Forelimb muscle (tissue), 1 donor: ENCODE measurements at regions not wholly inside any gene's neighbourhood (a gene's known extent, or its start where the extent isn't known, plus 50 kb on each side); places are given as distances from the start of the nearest gene placed in this dataset.

Experiments used
- DNase-seq: peaks from one replicate; pipeline ENCODE4 v3.0.0-alpha.2; 2013; ENCODE audit warnings: low read depth

DNA sequence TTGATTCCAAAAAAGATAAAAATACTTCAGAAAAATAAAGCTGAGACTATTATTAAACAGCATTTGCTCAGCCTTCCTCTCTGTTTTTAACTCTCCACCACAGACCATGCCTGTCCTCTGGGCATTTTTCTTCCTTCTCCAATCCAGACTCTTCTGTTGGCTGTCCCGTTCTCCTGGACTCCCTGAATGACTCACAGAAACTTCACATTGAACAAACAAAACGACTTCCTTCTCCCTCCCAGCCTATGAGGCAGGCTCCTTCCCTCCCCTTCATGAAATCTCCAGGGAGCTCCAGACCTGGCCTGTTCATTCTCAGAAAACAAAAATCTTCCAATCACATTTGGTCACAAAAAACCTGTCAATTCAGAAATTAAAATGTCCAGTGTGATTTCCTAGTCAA, 421.3 kb downstream of the NPHP4 start:
- no peak for DNase-seq

DNA sequence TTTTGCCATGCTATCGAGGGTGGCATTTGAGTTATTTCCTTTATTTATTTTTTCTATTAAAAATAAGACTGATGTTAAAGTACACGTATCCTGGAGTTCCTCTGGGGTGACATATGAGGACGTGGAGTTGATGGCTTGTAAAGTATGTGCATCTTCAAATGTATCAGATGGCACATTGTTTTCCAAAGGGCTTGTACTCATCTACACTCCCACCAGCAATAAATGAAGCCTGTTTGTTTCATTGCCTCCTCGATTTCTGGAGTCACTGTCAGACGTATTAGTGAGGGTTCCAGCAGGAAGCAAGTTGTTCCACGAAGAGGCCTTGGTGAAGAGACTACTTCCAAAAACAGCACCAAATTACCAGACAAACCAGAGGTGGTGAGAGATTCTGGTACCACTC, 423.9 kb downstream of the NPHP4 start:
- DNase-seq, result no peak

DNA sequence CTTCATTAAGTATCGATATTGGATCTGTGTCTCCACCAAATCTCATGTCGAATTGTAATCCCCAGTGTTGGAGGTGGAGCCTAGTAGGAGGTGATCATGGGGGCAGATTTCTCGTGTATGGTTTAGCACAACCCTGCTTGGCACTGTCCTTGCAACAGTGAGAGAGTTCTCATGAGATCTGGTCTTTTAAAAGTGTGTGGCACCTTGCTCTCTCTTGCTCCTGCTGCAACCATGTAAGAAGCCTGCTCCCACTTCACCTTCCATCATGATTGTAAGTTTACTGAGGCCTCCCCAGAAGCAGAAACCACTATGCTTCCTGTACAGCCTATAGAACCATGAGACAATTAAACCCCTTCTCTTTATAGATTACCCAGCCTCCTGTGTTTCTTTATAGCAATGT, 424.4 kb downstream of the NPHP4 start:
- DNase-seq, result no peak

DNA sequence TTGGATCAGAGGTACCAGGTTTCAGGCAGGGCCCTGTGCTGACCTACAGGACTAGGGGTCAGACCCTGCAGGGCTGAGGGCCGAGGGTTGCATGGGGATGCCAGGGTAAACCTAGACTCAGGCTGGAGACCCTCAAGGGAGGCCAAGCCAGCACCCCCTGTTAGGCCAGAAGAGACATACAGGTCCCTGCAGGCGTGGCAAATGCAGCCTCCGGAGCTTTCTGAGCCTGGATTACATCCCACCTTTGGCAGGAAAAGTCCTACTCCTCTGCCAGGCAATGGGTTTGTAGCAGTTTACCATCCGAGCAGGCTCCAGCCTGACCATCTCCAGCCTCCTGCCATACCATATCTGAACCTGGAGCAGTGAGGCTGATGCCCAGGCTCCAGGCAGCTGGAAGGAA, 425.3 kb downstream of the NPHP4 start:
- no peak for DNase-seq

DNA sequence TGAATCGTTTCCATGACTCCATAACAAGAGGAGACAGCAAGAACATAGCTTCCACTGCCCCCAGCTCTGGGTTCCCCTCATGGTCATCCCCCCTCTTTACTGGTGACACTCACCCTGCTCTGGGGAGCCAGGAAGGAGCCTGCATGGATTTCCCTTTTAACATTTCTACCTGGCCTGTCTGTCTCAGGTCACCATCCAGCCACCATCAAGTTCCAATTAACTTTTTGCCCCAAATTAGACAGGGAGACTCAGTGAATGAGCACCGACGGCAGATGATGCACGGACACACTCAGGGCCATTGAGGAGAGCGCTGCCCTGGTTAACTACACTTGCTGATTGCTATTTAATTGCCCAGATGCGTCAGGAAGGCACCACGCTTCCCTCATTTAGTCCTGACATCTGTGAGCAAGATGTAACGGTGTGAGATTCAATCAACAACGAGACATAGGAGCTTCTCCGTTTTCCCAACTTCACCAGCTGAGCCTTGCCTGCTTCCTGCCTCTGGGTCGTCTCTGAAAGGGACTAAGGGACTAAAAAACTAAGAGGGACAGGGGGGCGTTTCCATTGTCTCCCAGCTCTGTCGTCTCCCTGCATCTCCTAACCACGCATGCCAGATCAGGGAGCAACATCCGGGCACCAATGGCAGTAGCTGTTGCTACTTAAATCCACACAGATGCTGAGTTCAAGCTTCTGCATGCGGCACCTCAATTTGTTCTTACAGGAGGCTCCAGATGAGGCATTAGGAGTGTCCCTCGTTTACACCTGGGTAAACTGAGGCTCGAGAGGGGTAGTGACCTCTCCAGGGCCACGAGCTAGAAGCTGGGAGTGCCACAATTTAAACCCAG, 426.7 kb downstream of the NPHP4 start:
- no peak for DNase-seq

DNA sequence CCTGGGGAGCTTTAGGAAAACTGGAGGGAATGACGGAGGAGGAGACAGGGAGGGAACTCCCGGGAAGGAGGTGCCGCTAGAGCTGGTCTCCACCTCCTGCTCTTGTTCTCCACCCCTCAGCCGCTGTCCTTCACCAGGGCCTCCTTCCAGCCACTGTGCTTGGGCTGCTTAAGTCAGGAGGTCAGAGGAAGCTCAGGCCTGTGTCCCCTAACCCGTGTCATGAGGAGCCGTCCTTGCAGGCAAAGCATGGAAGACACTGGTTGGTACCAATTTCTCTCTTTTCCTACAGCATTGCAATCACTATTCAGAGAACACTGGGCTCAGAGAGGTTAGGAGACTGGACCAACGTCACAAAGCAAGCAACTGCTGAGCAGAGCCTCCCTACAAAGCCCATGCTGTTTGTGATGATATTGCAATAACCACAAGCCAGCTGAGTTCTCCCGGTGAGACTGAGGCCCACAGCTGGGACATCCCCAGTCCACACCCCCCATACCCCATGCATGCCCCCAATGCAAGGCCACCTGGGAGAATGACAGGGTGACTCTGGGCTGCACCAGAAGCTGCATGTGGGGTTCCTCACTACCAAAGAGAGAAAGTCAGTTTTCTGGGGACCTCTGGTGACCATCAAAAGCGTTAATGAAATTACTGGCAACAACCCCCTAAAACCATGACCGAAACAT, 427.5 kb downstream of the NPHP4 start:
- no peak for DNase-seq

DNA sequence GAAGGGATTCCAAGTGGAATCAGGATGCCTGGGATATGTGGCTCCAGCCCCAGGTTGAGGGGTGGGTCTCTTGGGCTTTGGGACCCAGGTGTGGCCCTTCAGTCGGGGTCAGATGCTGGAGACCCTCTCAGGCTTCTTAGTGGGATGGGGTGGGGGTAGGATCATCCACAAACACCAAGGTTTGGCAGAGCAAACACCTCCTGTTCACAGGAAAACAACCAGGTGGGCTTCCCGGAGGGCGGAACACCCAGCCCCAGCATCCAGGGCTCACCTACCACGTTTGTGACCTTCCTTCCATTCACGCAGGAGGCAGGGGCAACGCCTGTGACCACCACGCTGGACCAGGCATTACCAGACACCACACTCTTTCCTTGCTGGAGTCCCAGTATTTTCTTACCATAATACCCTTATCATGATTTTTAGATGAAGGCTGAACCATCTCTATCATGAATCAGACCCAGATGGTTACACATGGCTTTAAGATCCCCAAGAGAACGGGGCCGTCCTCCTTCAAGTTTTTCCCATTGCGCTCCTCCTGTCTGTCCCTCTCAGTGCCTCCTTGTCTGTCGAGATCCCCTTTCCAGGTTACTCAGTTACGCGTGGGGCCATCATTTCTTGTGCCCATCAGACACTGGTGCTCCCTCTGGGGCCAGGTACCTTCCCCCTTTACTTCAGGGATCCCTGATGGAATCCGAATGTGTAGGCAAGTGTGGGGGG, 428.2 kb downstream of the NPHP4 start:
- no peak for DNase-seq

DNA sequence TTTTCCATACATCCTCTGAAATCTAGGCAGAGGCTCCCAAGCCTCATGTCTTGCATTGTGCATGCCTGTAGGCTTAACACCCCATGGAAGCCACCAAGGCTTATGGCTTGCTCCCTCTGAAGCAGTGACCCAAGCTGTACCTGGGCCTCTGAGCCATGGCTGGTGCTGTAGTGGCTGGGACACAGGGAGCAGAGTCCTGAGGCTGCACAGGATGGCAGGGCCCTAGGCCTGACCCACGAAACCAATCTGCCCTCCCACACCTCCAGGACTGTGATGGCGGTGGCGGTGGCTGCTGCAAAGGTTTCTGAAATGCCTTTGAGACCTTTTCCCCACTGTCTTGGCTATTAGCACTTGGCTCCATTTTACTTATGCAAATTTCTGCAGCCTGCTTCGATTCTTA, 429.5 kb downstream of the NPHP4 start:
- DNase-seq, result no peak

DNA sequence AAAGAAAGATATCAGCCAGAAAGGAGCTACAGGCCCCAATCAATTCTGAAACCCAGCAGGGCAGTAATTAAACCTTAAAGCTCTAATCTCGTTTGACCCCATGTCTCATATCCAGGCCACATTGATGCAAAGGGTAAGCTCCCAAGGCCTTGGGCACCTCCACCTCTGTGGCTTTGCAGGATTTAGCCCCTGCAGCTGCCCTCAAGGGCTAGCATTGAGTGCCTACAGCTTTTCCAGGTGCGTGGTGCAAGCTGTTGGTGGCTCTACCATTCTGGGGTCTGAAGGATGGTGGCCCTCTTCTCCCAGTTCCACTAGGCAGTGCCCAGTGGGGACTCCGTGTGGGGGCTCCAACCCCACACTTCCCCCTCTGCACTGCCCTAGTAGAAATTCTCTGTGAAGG, 429.9 kb downstream of the NPHP4 start:
- no peak for DNase-seq

DNA sequence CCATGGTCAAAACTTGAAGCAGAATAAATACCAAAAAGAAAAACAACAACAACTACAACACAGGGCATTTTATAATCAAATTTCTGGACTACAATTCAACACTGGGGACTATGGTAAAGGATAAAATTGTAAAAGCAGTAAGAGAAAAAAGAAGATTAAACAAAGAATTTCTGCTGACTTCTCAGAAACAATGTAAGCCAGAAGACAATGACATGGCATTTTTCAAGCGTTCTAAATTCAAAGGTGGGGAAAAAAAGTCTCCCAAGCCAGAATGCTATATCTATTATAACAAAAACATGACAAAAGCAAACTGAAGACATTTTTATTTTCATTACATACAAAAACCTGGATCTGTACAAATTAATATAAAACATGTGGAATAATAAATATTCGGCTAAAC, 433.1 kb downstream of the NPHP4 start:
- no peak for DNase-seq

DNA sequence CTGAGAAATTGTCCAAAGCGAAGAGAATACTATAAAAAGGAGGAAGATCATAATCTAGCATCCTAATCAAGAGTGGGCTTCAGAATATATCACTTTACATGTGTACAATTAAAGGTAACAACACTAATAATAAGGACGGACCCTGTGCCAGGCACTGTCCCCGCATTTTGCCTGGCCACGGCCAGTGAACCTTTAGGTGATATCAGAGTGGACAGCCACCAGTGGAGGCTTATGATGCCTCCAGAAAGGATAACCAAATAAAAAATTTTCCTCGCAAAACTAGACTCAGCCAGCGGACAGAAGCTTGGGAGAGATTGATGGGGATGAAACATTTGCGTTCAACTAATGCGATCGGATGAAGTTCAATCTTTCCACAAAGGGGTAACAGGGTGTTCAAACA, 436.4 kb downstream of the NPHP4 start:
- no peak for DNase-seq

DNA sequence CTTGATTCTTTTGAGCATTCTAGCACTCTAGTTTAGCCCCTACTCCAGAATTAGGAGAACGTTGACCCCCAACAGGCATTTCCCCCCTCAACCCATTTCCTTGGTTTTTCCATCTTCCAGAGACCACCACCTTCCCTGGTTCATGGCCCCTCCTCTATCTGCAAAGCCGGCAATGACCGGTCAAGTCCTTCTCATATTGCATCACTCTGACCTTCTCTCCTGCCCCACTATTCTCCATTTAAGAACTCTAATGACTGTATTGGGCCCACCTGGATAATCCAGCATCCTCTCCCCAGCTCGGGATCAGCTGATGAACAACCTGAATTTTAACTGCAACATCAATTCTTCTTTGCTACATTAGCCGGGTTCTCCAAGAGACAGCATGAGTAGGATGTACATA, 437.4 kb downstream of the NPHP4 start:
- DNase-seq, result no peak

DNA sequence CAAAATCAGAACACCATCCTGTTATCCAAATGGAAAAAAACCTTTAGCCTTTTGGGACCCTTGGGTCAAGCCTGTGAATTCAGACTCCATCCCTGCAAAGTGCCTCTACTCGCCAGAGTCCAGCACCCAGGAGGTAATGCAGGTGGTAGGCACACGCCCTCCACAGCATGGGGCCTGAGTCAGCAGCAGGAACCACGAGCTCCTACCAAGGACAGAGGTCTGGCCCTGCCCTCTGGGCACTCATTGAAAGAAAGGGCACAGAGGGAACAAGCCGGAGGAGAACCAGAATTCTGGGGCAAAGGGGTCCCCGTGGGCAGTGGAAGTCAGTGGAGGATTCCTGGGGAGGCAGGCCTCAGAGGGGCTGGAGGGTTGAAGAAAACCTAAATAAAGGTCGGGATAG, 438.1 kb downstream of the NPHP4 start:
- DNase-seq, result no peak

DNA sequence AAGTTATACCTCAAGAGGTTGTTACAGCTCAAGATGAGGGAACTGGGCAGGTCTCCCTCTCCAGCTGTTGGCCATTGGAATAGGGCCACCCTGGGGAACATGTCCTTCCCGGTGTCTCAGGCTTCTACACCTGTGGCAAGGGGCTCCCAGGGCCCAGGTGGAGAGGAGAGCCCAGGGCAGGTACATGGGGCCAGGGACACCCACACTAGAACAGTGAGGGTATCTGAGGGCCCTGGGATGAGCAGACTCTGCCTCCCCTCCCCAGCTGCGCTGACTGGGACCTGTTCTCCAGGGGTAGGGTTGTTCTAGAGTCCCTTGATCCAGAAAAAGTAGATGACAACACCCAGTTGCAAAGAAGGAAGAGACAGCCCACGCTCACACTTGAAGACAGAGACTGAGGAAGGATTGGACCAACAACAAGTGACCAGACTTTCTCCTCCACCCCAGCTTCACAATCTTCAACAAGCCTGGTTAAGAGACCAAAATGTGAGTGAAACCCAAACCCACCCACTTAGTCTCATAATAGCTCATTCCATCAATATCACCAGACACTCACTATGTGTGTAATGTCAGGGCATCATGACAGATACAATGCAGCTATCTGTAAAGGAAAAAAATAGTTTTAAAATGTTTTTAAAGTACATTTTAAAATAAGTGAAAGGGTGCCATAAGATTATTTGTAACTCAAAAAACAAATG, 439.3 kb downstream of the NPHP4 start:
- no peak for DNase-seq

DNA sequence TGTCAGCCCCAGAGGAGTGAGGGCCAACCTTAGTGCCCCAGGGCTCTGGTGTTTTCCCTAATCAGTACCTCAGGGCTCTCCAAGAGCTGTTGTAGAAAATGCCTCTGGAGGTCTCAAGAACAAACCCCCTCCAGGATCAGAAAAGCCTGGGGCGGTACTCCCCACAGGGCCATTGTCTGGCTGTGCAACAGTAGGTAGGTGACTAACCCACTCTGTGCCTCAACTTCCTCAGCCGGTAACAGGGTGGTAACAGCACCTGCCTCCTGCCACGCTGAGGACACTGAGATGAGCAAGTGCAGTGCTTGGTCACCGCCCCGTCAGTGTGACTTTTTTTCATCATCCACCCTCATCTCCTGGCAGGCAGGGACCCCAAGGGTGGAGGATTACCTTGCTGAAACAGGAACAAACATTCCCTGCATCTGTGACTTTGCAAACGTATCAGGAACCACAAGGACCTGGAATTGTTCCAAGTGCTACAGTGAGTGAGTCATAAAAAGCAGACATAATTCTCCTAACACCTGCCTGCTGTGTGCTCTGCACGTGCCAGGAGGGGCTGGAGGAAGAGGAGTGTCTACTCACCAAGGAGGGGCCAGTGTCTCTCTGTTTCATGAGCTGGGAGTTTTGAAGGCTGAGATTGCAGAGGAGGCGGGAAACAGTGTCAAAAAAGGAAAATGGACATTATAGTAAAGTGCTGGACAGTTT, 440.8 kb downstream of the NPHP4 start:
- no peak for DNase-seq

DNA sequence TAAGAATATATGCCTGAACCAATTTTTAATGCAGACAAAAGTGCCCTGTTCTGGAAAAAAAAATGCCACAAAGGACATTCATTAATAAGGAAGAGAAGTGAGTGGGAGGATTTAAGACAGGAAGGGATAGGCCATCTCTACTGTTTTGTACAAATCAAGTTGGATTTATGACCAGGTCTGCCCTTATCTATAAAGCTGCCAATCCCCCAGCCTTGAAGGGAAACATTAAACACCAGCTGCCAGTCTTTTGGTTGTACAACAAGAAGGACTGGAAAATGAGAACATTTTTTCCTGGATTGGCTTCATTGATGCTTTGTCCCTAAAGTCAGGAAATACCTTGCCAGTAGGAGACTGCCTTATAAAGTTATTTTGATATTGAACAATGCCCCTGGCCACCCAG, 444.0 kb downstream of the NPHP4 start:
- no peak for DNase-seq

DNA sequence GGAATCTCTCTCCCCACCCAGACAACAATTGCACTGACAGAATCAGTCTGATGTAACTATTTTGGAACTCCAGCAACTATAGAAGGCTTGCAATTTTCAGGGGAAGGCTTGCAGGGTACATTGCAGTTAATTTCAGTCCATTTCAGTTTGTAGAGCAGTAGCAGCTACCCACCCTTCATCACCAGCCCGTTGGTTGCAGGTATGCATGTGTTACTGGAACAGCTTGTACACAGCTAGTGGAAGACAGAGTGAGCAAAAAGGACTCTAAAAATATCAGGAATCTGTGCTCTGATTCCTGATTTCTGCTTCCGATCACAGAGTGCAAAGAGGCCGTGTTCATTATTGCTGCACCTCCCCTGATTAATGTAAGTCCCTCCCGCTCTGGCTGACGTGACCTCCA, 449.0 kb downstream of the NPHP4 start:
- no peak for DNase-seq

DNA sequence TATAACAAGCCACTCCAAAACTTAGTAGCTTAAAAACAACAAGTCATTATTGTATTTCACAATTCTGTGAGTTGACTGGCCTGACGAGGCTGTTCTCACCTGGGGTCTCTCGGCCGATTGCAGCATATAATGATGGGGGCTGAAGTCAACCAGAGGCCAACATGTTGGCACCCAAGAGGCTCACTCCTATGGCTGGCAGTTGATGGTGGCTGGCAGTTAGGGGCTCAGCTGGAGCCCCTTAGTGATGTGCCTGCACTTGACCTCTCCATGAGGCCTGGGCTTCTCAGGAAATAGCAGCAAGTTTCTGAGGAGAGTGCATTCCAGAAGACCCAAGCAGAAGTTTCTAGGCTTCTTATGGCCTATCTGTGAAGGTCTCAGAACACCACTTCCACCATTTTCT, 459.4 kb downstream of the NPHP4 start:
- no peak for DNase-seq

DNA sequence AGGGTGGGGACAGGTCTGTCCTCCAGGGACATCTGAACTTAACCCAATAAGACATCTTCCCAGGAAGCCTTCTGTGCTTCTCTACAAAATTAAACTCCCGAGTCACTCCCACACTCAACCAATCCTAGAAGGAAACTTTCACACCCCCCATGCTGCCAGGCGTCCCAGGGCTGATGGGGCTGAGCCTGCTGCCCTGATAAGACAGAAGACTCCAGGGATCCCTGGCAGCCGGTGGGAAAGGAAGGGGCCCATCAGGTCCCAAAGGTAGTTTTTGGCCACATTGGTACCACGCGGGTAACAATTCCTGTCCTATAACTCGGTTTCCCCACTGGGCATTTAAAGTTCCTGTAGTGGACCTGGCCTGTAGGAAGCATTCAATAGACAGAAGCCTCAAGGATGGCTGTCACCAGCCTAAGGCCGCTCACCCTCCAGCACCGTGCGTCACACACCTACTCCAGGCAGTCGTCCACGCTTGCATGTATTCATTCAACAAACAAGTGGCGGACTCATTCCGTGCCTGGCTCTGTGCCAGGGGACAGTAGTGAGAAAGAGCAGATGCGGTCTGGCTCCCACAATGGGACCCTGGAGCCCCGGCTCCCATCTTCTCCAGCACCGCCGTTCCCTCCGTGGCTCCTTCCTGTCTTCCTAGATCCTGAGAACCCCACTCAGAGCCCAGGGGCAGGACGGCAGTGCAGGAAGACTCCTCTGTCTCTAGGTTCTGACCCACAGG, 465.2 kb downstream of the NPHP4 start:
- no peak for DNase-seq

DNA sequence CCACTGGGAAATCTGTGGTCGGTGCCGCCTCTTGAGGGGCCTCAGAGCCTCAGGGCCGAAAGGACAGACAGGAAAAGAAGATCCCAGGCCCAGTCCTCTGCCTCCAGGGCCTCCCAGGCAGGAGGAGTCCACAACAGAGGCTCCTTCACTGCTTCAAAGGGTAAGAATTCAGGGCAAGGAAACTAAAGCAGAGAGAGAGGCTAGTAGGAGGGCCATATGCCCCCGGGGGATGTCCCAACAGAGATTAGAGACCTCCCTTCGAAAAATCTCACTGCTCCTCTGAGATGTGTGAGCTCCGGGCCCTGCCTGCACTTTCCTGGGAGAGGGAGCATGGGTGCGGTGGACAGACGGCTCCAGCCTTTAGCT, 465.9 kb downstream of the NPHP4 start:
- no peak for DNase-seq
